ENCODE measurements at regions not wholly inside any gene's neighbourhood (a gene's known extent, or its start where the extent isn't known, plus 50 kb on each side); places are given as distances from the start of the nearest gene placed in this dataset.
A peak's percentile ranks its signal among the peaks of the same experiment; 100 is the strongest.

- H3K36me3 ChIP-seq = no peaks in the 10 kb centered on the region
Measured at GRCh38 chr11:111128076-111128870, 117.3 kb upstream of the POU2AF2 start.

GRCh38 chr11:111124724-111125123 is 120.8 kb upstream of the POU2AF2 start:
- intact Hi-C loops (cut with DNase I) = no loop called here
- Histone ChIP-seq H3K27me3 (no peaks in the 10 kb centered on the region), H3K27ac (peak overlapping the region in 2 of 4 donors; percentile 51 to 56), H3K4me3 (no peak overlapping the region), H3K4me1 (peaks cover 0 to 40% (median 0%) of the 10 kb centered on the region in 3 donors), H3K36me3 (no peaks in the 10 kb centered on the region), H3K9me3 (no peaks in the 10 kb centered on the region)
- no peak for DNase-seq
- no peak for TF ChIP-seq POLR2A (IDR thresholded peaks at IDR 0.05)
- no peak for TF ChIP-seq CTCF (IDR thresholded peaks at IDR 0.05)
- WGBS, 2 donors = 82 to 83% methylated on average over 1 of the region's 1 CpG

More at GRCh38 chr11:111128076-111128870, 117.3 kb upstream of the POU2AF2 start:
- peaks cover 0 to 38% (median 0%) of the 10 kb centered on the region in 3 donors for H3K4me1 ChIP-seq
- H3K9me3 ChIP-seq = no peaks in the 10 kb centered on the region
- H3K4me3 ChIP-seq = no peak overlapping the region
- no peak overlapping the region for H3K27ac ChIP-seq
- TF ChIP-seq POLR2A (IDR thresholded peaks at IDR 0.05) = no peak
- no peak for TF ChIP-seq CTCF (IDR thresholded peaks at IDR 0.05)
- 58 to 83% methylated on average over 3 of the region's 3 CpGs for WGBS, 2 donors
- intact Hi-C loops (cut with DNase I) = no loop called here
- no peaks in the 10 kb centered on the region for H3K27me3 ChIP-seq
- no peak for DNase-seq

- Histone ChIP-seq H3K4me3 (no peak overlapping the region), H3K27ac (peak overlapping the region in 3 of 4 donors; percentile 11 to 56 (median 51)), H3K4me1 (peaks cover 0 to 32% (median 0%) of the 10 kb centered on the region in 3 donors), H3K27me3 (no peaks in the 10 kb centered on the region), H3K9me3 (no peaks in the 10 kb centered on the region), H3K36me3 (no peaks in the 10 kb centered on the region)
- DNase-seq = no peak
- 13 to 30% methylated on average over 1 of the region's 1 CpG for WGBS, 2 donors
- TF ChIP-seq CTCF (IDR thresholded peaks at IDR 0.05) (no peak), POLR2A (IDR thresholded peaks at IDR 0.05) (no peak)
- intact Hi-C loops (cut with DNase I) = no loop called here
Measured at GRCh38 chr11:111123463-111124398, 121.8 kb upstream of the POU2AF2 start.

- DNase-seq = no peak
- Histone ChIP-seq H3K36me3 (no peaks in the 10 kb centered on the region), H3K4me1 (peaks cover 0 to 30% (median 0%) of the 10 kb centered on the region in 3 donors), H3K4me3 (no peak overlapping the region), H3K27ac (no peak overlapping the region), H3K27me3 (no peaks in the 10 kb centered on the region), H3K9me3 (no peaks in the 10 kb centered on the region)
- intact Hi-C loops (cut with DNase I) = no loop called here
- TF ChIP-seq CTCF (IDR thresholded peaks at IDR 0.05) (no peak), POLR2A (IDR thresholded peaks at IDR 0.05) (no peak)
- WGBS, 2 donors = 89 to 95% methylated on average over 4 of the region's 6 CpGs
Measured at GRCh38 chr11:111120696-111121302, 124.7 kb upstream of the POU2AF2 start.
